ENCODE measurements at regions not wholly inside any gene's neighbourhood (a gene's known extent, or its start where the extent isn't known, plus 50 kb on each side); places are given as distances from the start of the nearest gene placed in this dataset.

- H3K4me1 ChIP-seq (replicated peaks in 1 of 4; ENCODE audit: control insufficient read depth in 3 of 4, insufficient read depth in 4 of 4, low read length in 3 of 4), result no peaks in the 10 kb centered on the region
- no peak for TF ChIP-seq CEBPB (IDR thresholded peaks at IDR 0.05; ENCODE audit: low read depth, low read length)
- TF ChIP-seq MAX (IDR thresholded peaks at IDR 0.05), result no peak
- no peak for TF ChIP-seq JUND (IDR thresholded peaks at IDR 0.05; ENCODE audit: low read length)
- TF ChIP-seq CTBP2 (IDR thresholded peaks at IDR 0.05; ENCODE audit: borderline replicate concordance, insufficient read depth, insufficient read length, low read length), result no peak
- TF ChIP-seq CHD1 (IDR thresholded peaks at IDR 0.05; ENCODE audit: low read depth, low read length), result no peak
- TF ChIP-seq SAP30 (IDR thresholded peaks at IDR 0.05; ENCODE audit: insufficient read depth, insufficient replicate concordance, low read length), result no peak
- no peak for TF ChIP-seq SRF (IDR thresholded peaks at IDR 0.05; ENCODE audit: low read depth, low read length)
- TF ChIP-seq TEAD4 (IDR thresholded peaks at IDR 0.05; ENCODE audit: low read depth, low read length), result no peak
- TF ChIP-seq GTF2F1 (IDR thresholded peaks at IDR 0.05; ENCODE audit: borderline replicate concordance, low read depth, low read length), result no peak
- TF ChIP-seq POLR2A (IDR thresholded peaks at IDR 0.05; ENCODE audit: control extremely low read depth in 1 of 2, low read depth in 2 of 2, low read length in 2 of 2), result no peak
- TF ChIP-seq TAF7 (optimal IDR thresholded peaks at IDR 0.05; ENCODE audit: borderline replicate concordance, low read depth, low read length), result no peak
- no peak for TF ChIP-seq RAD21 (IDR thresholded peaks at IDR 0.05 in 1 of 2, conservative IDR thresholded peaks at IDR 0.05 in 1 of 2; ENCODE audit: low read depth in 2 of 2, low read length in 2 of 2)
- no peak for TF ChIP-seq ASH2L (IDR thresholded peaks at IDR 0.05; ENCODE audit: low read length)
- TF ChIP-seq TAF1 (IDR thresholded peaks at IDR 0.05; ENCODE audit: low read depth, low read length), result no peak
- TF ChIP-seq CHD2 (IDR thresholded peaks at IDR 0.05; ENCODE audit: low read length), result no peak
- TF ChIP-seq HDAC6 (IDR thresholded peaks at IDR 0.05; ENCODE audit: low read depth, low read length), result no peak
- no peaks in the 10 kb centered on the region for H4K20me1 ChIP-seq (replicated peaks in 1 of 2; ENCODE audit: control insufficient read depth in 1 of 2, insufficient read depth in 2 of 2, low read length in 2 of 2)
- H3K27me3 ChIP-seq (replicated peaks in 1 of 4; ENCODE audit: control insufficient read depth in 3 of 4, extremely low read depth in 1 of 4, insufficient read depth in 3 of 4, low read length in 3 of 4), result no peaks in the 10 kb centered on the region
- H2BK5ac ChIP-seq (ENCODE audit: low read depth, low read length), result no peak overlapping the region
- no peak overlapping the region for H3K14ac ChIP-seq (ENCODE audit: insufficient read length)
- no peak overlapping the region for H2BK12ac ChIP-seq (ENCODE audit: low read depth, low read length)
- whole genome bisulfite sequencing, 2 experiments (ENCODE audit: extremely low coverage in 1 of 2, insufficient coverage in 1 of 2, insufficient read length in 1 of 2, insufficient replicate concordance in 2 of 2, low coverage in 1 of 2, low lambda C conversion rate in 2 of 2, missing lambda C conversion rate in 1 of 2), result 86% methylated on average over 2 of the region's 2 CpGs; no CpG with 5 or more reads in 1 of the 2 experiments
- no peak overlapping the region for H4K5ac ChIP-seq (ENCODE audit: insufficient read length, low read depth, low read length)
- no peak overlapping the region for H2BK20ac ChIP-seq (ENCODE audit: low read length)
- CTCF ChIA-PET (ENCODE audit: partially characterized antibody), result no interaction called here
- H4K91ac ChIP-seq (replicated peaks; ENCODE audit: insufficient read length, low read length), result no peak overlapping the region
- no peak overlapping the region for H2BK120ac ChIP-seq (replicated peaks; ENCODE audit: low read depth, low read length)
- no peaks in the 10 kb centered on the region for H3K23me2 ChIP-seq (ENCODE audit: low read depth, low read length)
- no peaks in the 10 kb centered on the region for H3K36me3 ChIP-seq (ENCODE audit: control insufficient read depth in 2 of 4, insufficient read depth in 4 of 4, low read length in 3 of 4)
- no peak overlapping the region for H3K4ac ChIP-seq (replicated peaks; ENCODE audit: insufficient read length, low read depth, low read length)
- DNase-seq (ENCODE audit: low read depth in 1 of 2, low spot score in 2 of 2), result no peak
- no peak overlapping the region for H3K4me3 ChIP-seq (ENCODE audit: extremely low read depth in 1 of 4, insufficient read depth in 2 of 4, low read depth in 3 of 4, low read length in 4 of 4)
- H3K9ac ChIP-seq (replicated peaks in 1 of 4; ENCODE audit: extremely low read depth in 1 of 4, low read depth in 3 of 4, low read length in 3 of 4), result no peak overlapping the region
- no peak overlapping the region for H2BK15ac ChIP-seq (ENCODE audit: low read length)
- H3K23ac ChIP-seq (ENCODE audit: insufficient read length), result no peak overlapping the region
- no peak overlapping the region for H4K8ac ChIP-seq (ENCODE audit: extremely low read depth, insufficient read depth, low read length)
- no peak overlapping the region for H2AK5ac ChIP-seq (ENCODE audit: low read depth, low read length)
- H3K79me2 ChIP-seq (ENCODE audit: control insufficient read depth in 1 of 2, insufficient read depth in 2 of 2, low read length in 2 of 2), result no peaks in the 10 kb centered on the region
- no peak for FAIRE-seq
- H3K18ac ChIP-seq (ENCODE audit: extremely low read depth, low read length), result no peak overlapping the region
- H3K27ac ChIP-seq (ENCODE audit: low read depth, low read length), result no peak overlapping the region
- H3K56ac ChIP-seq (replicated peaks; ENCODE audit: insufficient read length, low read depth, low read length), result no peak overlapping the region
- H3K4me2 ChIP-seq (ENCODE audit: insufficient read depth in 1 of 2, low read depth in 2 of 2, low read length in 2 of 2), result no peak overlapping the region
- no peaks in the 10 kb centered on the region for H3K9me3 ChIP-seq (ENCODE audit: insufficient read depth in 2 of 2, low read depth in 1 of 2, low read length in 1 of 2)
- POLR2A ChIA-PET (ENCODE audit: partially characterized antibody), result no interaction called here
- no peaks in the 10 kb centered on the region for H3K79me1 ChIP-seq (ENCODE audit: low read depth, low read length)
- no peak overlapping the region for H2AFZ ChIP-seq (ENCODE audit: low read length)
These were observed 195.1 kb upstream of the WDR11 start for GRCh38 chr10:120656107-120656506.

Data from H1 (cell line).